DMS53 (cell line): ENCODE measurements at regions not wholly inside any gene's neighbourhood (a gene's known extent, or its start where the extent isn't known, plus 50 kb on each side); places are given as distances from the start of the nearest gene placed in this dataset.
"Not testable (repeated sequence)": the region's sequence is repeated elsewhere in the genome, so short reads cannot be mapped to it uniquely, and the experiment has no call there.

ENCODE experiments used
- DNase-seq: peaks from one replicate; lab custom pipeline; 2025; lab: John Stamatoyannopoulos, UW

DNA sequence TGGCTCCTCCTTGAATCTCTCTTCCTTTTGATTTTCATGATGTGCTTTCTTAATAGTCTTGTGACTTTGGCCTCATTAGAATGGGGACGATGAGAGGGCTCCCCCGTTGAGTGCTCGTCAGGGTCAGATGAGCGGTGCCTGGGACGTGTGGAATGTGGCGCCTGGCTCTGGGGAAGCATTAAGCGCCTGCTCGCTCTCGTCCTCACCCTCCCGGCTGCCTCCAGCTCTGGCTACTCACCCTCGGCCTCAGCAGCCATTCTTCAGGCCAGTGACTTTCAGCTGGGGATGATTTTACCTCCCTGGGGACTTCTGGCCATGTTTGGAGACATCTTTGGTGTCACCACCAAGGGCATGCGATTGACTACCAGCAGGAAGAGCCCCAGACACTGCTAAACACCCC, 69.7 kb downstream of the RPS6KA4 start:
- DNase-seq = no peak

DNA sequence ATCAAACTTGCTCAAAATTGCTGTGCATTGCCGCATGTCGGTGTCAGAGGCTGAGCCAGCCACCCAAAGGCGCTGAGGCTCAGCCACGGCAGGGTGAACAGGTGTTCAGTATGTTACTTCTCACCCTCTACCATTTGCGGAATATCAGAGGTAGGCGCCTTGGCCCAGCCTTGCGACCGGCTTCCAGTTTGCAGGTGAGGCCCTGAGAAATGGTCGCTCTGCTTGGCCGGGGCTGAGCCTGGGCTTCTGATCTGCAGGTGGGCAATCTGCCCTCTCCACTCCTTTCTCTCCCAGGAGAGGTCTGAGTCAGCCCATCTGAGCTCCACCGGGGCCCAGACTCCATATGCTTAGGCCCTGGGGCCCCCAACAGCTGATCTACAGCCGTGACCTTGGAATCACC, 71.0 kb downstream of the RPS6KA4 start:
- DNase-seq = no peak

DNA sequence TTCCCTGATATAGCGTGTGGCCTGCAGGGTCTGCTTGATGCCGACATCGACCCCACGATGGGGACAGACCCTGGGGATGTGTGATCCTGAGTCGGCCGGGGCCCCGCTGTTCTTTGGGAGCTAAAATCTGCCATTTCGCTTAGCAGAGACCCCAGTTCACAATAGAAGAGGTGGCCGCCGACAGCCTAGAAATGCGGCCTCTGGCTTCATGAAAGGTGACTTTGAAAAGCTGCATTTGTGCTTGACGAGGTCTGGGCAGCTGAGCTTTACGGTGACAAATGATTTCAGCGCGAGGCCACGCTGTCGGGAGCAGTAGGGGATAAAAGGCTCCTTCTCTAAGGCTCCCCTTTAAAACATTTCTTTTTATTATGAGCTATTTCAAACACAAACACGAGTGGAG, 71.7 kb downstream of the RPS6KA4 start:
- no peak for DNase-seq

DNA sequence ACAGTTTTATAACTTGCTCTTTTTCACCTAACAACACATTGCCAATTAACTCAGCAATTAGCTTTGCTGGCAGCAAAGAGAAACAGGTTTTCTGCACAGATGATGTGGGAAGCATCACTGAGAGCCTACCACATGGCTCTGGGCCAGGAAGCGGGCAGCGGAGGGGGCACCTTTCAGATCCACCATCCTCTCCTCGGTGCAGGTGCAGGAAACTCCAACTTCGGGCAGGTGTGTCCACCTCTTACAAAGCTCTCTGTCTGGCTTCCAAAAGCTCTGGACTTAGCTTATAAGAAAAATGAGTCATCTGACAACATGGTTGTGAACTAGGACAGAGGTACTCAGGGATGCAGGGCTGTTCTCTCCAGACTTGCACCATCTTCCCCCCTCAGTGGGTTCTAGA, 77.0 kb downstream of the RPS6KA4 start:
- peak; percentile 17 for DNase-seq

DNA sequence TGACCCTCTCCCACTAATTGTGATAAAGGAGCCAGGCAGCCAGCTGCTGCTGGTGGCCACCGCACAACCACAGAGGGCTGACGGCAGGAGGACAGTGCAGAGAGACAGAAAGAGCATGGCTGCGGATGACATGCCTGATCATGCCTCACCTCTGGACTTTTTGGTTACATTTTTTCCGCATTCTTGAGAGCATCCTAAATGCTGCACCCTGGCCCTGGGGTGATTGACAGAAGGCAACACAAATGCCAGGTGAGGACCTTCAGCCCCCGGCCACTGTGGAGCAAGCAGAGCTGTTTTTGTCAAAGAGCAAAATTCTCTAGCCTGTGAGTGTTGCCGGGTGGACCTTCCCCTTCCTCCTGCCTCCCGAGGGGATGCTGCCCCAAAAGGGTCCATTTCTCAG, 78.5 kb downstream of the RPS6KA4 start:
- DNase-seq = no peak

DNA sequence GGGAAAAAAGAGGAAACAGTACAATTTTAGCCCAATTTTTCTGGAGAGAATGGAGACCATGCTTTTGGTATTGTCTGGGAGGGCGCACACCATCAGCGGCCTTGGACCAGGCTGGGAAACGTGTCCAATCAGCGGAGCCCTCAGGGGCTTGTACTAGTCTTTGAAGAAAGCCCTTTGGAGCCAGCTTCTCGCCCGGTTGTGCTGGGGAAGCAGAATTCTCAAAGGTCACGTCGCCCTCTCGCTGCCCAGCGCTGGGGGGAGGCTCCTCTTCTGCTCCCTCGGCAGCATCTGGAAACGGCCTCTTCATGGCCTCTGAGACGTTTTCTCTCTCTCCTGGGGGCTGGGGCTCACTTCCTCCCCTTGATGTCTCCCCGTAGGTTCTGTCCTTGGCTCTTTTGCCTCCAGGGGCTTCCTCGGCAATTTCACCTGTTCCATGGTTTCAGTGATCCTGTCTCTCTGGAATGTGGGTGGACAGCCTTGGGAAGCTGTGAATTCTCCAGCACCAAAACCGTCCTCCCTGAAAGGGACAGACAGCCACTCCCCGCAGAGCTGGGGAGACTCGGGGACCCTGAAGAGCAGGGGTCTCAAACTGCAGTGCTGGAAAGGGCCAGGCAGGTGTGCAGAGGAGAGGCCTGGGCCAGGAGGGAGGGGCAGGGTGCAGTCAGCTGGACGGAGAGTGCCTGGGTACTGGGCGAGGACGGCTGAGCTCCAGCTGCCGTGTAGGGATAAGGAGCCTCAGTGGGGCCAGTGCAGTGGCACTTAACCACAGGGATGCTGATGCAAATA, 80.2 kb downstream of the RPS6KA4 start:
- DNase-seq = no peak

DNA sequence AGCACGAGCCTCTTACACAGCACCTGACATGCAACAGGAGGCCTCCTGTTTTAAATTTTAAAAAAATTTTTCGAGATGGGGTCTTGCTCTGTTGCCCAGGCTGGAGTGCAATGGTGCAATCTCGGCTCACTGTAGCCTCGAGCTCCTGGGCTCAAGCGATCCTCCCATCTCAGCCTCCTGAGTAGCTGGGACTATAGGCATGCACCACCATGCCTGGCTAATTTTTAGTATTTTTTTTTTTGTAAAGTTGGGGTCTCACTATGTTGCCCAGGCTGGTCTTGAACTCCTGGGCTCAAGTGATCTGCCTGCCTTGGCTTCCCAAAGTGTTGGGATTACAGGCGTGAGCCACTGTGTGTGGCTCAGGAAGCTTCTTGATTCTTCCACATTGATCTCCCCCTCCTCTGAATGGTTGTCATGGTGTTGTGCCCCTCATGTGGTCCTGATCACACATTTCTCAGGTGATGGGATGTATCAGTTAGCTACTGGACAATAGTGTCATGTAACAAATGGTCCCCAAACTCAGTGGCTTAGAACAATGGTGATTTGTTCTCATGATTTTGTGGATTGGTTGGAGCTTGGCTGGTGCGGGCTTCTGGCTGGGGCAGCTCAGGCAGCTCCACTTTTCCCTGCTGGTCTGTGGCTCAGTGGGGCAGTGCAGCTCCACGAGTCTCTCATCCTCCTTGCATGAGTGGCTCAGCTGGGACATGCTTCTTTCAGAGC, 81.0 kb downstream of the RPS6KA4 start:
- not testable (repeated sequence) for DNase-seq

DNA sequence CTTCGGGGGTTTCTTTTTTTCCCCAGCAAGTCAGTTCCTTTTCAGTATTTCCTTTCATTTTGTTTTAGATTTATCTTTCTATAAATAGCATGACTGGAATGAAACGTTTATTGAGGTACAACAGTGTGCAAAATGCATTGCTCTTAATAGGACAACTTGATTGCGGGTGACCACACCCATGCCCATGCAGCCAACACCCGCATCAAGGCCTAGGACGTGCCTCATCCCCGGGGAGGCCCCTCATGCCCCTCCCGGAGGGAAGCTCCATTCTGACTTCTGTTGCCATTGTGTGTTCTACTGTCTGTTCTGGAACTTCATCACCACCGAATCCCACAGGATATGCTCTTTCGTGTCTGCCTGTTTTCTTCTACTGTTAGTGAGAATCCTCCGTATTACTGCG, 82.2 kb downstream of the RPS6KA4 start:
- DNase-seq = no peak

DNA sequence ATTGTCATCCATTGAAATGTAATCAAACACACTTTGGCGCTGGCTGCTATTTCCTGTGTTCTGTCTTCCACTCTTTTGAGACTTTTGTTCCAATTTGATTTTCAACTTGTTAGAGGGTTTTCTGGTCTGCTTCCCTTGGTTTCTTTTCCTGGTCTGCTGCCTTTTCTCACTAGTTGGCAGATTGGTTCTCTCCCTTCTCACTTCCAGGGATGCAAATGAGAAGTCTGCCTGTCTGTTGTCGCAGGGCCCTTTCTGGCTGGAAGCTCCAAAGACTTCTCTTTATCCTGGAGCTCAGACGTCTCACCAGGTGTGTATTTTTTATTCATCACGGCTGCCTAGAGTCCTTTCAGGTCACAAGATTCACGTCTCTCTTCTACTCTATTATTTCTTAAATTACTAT, 84.0 kb downstream of the RPS6KA4 start:
- DNase-seq = no peak

DNA sequence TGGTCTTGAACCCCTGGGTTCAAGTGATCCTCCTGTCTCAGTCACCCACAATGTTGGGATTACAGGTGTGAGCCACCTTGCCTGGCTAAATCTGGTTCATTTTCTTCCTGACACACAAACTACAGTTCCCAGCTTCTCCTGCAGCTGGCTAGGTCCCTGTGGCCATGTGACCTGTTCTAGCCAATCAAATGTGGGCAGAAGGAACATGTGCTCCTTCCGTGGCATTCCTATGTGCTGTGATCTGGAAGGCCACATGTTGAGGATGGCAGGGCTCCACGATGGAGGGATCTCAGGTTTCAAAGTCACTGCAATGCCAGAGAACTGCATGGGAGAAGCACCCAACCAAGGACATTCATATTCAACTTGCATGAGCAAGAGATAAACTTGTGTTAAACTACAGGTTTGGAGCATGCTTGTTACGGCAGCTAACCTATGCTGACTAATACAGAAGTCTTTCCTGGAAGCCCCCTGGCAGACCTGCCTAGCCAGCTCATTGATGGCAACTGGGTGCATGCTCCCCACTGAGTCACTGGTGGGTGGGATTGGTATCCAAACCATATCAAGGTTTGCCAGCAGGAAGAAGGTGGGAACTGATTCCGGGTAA, 86.0 kb downstream of the RPS6KA4 start:
- DNase-seq = peak; percentile 7

DNA sequence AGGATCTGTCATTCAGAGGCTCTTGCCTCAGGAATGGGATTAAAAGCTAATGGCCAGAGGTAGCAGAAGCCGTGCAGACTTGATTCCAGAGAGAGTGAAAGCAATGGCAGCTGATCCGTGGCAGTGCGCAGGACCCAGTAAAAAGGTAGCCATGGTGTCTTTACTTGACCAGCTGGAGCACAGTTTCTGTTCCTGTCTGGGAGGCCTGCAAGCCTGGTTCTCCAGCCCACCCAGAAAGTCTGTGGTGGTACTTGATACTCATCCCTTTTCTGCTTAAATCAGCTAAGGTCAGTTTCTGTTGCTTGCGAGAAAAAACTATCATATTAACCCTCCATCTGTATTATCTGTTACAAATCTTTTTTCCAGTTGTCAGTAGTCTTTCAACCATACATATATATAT, 86.7 kb downstream of the RPS6KA4 start:
- DNase-seq = no peak

DNA sequence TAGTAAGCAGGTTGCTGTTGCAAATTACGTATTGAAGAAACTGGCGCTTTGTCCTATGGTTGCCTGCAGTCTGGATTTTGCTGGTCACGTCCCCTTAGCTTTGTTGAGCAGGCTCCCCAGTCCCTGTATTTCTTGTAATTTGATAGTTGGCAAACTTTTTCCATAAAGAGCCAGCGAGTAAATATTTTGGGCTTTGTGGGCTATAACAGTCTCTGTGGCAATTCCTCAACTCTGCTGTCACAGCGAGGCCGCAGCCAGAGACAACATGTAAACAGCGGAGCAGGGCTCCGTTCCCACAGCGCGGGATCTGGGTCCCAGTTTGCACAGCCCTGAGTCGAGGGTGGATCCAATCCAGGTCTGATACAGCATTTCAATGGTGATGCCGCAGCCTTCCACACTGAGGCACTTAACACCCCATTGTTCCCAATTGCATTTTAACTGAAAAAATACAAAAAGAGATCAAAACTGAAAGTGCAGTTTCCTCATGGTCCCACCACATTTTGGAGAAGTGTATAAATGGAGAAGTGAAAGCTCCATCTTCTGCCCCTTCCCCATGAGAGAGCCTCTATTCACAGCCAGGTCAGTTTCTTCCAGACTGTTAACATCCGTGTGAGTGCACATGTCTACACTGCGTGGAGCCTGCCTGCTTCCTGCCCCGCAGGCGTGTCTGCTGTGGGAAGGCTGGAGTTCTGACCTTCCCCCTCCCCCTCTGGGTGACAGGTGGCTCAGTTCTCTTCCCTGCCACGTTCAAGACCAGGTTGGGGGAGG, 89.1 kb downstream of the RPS6KA4 start:
- peak; percentile 35 for DNase-seq

DNA sequence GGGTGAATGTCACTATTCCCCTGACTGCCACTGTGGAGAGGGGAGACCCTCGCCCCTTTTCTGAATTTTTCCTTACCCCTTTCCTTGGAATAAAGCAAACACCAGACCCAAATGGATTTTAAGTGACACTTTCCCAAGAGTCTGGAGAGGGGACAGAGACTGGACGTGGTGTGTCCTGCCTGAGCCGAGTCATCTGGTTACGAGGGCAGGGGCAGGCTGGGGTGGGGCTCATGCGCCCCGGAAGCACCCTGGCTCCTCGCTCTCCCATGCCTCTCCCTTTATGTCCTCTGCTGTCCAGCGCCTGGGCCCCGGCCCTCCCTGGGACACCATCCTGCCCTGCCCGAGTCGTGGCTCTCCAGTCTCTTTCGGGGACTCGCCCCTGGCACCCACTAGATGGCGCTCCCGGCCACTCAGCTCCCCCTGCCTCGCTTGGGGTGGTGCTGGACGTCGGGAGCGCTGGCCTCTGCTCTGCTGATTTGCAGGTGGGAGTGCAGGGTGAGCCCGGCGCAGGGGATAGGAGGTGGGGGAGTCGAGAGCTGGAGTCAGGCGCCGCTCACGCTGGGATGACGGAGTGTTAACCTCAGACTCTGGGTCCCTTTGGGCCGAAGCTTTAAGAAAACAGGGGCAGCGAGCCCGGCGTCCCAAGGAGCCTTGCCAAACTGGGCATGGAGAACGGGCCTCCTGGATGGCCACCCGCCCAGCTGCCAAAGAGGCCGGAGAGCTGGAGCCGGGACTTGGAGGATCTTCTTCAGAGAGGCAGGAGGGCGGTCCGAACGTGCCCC, 89.8 kb downstream of the RPS6KA4 start:
- peak; percentile 74 for DNase-seq

DNA sequence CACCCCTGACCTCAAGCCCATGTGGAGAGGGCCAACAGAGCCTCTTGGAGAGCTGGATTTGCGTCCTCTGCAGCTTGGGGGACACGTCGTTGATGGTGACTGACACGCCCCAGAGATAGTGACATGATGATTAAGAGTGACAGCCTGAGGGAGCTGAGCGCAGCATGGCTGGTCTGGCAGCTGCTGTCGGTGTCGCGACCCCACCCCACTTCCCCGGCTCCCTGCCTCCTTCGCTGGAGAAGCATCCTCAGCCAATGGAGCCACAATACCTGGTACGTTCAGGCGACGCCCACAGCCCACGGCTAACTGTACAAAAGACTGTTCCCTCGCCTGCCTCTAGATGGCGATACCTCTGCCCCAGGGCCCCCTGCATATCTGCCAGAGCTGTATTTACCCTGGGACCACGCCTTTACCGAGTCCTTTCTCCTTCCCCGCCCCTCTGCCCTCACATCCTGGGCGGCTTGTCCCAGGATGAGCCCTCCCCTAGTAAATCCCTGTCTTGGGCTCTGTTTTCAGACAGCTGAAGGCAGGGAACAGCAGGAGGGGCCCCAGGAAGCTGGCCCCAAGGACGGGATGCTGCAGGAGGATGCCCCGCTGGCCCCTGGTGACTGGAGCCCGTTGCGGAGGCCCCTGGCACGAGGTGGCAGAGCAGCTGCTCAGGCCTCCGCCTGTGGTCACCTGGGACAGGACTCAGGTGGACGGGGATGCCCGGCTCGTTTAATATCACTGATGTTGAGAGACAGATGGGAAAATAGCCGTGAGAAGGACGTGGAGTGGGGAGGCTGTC, 90.6 kb downstream of the RPS6KA4 start:
- DNase-seq = peak; percentile 62

DNA sequence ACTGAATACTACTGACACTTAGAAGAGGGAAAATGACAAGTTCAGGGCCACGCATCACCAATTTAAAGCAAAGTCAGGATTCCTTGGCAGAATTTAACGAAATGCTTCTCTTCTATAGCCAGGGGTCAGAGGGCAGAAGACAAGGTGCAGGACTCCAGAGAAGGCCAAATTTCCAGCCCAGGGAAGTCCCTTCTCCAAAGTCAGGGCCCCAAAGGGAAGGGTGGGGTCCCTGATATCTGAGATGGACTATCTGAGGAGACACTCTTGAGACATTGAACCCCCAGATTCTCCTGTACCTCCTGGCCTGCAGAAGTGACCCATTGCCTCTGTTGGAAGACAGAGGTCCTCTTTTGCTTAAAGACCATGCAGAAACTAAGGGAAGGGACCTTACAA, 91.2 kb downstream of the RPS6KA4 start:
- DNase-seq = no peak

DNA sequence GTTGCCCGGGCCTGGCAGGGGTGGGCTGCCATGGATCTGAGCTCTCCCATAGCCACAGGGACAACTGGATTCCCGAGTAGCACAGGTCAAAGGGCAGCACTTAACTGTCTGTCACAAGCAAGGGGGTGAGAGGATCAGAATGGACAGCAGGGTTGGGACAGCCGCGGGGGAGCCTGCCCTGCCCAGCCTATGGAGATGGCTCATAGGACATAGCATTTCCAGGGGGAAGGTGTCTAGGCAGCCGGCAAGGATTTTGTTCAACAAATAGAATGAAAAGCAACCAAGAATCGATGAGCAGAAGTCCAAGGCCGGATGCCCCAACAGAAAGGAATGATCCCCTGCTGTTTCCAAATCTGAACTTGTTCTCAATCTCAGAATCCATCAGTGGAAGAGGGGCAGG, 92.9 kb downstream of the RPS6KA4 start:
- DNase-seq = no peak

DNA sequence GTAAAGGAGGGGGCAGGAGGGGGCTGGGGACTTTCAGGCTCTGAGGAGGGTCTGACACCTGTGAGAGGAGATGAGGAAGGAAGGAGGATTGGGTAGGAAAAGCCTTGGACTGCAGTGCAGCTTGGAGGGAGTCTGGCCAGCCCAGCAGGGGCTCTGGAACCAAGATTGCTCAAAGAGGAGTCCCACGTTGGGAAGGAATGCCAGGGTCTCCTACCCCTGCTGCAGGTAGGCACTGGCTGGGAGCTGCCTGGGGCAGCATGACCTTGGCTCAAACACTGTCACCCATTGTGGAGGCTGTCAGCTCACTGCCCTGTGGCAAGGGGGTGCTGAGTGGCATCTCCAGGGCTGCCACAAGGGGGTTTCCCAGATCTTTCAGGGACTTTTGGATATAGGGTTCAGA, 94.5 kb downstream of the RPS6KA4 start:
- DNase-seq = no peak

DNA sequence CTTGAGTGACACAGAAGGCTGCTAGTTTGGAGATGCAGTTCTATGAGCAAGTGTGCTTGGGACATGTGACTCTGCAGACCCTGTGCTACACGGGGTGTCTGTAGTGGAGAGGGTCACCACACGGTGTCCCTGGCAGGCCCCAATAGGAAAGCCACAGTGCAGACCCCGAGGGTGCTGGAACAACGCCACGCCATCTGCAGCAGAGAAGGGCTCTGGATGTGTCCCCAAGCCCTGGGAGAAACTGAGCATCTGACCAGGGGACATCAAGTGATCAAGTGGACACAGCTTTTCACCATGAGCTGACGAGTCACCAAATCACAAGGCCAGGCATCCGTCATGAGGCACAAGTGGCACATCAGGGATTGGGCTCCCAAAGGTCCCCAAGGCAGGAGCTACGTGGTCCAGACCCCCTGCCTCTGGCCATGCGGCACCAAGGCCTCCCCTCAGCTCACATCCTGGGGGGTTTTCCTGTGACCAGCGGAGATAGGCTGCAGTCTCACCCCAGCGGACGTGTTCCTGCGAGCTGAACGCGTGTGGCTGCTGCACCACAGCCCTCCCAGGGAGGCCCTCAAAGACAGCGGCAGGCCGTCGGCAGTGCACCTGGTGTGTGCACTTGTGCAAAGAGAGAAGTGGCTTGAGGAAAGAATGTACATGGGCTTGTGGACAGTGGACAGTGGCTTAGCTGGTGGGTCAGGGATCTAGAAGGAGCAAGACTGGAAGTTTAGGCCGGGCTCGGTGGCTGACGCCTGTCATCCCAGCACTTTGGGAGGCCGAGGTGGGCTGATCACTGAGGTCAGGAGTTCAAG, 96.7 kb downstream of the RPS6KA4 start:
- no peak for DNase-seq

DNA sequence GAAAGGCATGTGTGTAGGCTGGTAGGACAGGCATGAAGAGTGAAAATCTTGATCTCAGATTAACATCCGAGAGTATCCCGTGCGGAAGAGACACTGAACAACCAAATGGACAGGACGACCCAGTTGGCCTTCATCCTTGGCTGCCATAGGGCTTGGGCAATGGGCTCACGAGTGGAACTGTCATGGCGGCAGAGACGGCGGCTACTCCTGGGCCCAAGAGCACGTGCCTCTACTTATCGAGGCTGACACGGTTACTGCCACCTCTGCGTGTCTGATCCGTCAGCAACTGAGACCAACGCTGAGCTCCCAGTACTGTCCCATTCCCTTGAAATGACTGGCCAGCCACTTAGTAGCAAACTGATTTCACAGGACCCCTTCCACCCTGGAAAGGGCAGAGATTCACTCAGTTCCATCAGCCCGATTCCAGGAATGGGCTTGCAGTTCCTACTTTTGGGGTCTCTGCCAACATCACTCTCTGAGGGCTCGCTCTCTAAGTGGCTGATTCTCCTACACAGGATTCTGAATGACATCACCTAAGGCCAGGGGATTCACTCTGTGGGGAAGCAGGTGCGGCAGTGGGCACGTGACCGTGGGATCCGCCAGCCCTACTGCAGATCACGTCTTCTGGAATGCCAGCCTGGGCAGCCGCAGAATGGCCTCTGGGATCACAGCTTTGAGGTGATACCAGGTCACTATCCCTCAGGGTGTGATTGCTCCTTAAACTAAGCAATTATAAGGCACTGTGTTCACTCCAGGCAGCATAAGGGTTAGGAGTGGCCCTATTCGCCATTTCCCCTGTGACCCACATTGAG, 97.8 kb downstream of the RPS6KA4 start:
- DNase-seq = peak; percentile 16
